VCaP (cell line): ENCODE measurements at regions not wholly inside any gene's neighbourhood (a gene's known extent, or its start where the extent isn't known, plus 50 kb on each side); places are given as distances from the start of the nearest gene placed in this dataset.

Experiments used
- H3K27ac ChIP-seq: fragments of 450-650 bp; 2 replicates; pipeline ENCODE4 v1.5.1; 2017
- TF ChIP-seq, protein P1 (sequence below): fragments of 450-650 bp; conservative IDR thresholded peaks from 2 replicates; pipeline ENCODE4 v1.5.1; 2017; ENCODE audit warnings: mild to moderate bottlenecking, moderate library complexity

DNA sequence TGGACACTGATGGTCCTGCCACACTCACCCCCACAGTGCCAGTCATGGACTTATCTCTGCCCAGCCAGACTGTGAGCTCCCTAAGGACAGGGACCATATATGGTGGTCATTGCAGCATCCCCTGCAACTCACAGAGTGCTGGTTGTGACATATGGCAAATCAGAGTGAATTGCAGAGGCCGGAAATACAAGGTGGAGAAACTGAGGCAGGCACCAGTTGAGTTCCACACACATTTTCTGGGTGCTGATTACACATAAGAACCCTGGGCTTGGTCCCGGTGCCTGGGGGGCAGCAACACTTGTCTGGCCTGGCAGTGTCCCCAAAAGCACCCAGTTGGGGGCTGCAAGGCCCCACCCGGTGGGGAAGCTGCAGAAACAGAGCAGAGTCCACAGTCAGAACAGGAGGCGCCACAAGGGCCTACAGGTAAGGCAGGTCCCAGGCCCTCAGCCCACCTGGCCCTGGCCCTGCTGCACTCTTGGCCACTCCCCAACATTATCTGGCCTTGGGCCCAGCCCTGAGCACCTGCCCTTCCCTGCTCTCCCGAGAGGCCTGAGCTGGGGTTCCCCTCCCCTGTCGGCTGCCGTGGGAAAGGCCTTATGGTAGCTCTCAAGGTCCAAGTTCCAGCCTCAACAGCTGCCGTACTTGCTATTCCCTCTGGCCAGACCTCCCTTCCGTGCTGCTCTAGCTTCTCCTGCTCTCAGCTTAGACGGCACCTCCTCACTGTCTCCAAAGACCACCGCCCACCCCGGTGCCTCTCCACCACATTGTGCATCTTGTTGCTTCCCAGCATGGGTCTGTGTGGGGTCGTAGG, 140.8 kb upstream of the PTPN1 start:
- H3K27ac ChIP-seq: no peak overlapping the region
- TF ChIP-seq, protein P1, sequence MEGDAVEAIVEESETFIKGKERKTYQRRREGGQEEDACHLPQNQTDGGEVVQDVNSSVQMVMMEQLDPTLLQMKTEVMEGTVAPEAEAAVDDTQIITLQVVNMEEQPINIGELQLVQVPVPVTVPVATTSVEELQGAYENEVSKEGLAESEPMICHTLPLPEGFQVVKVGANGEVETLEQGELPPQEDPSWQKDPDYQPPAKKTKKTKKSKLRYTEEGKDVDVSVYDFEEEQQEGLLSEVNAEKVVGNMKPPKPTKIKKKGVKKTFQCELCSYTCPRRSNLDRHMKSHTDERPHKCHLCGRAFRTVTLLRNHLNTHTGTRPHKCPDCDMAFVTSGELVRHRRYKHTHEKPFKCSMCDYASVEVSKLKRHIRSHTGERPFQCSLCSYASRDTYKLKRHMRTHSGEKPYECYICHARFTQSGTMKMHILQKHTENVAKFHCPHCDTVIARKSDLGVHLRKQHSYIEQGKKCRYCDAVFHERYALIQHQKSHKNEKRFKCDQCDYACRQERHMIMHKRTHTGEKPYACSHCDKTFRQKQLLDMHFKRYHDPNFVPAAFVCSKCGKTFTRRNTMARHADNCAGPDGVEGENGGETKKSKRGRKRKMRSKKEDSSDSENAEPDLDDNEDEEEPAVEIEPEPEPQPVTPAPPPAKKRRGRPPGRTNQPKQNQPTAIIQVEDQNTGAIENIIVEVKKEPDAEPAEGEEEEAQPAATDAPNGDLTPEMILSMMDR: no peak

- TF ChIP-seq, protein P1: no peak
- H3K27ac ChIP-seq: no peak overlapping the region
These were observed 140.1 kb upstream of the PTPN1 start for GRCh38 chr20:50370036-50370566.

GRCh38 chr20:50371878-50372769, 138.1 kb upstream of the PTPN1 start:
- H3K27ac ChIP-seq: no peak overlapping the region
- TF ChIP-seq, protein P1: no peak

DNA sequence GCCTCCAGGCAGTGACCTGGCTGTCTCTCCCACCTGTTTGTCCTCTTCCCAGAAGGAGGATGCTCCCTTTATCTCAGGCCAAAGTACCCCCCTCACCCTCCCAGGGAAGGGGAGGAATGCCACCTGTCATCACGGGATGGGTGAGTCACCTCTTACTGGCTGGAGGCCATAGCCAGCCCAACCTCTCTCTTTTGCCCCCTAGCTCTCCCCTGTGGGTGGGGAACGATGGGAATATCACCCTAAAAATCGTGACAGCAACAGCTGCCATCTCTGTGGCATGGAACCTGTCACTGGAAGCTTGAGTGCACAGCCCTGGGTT, 137.5 kb upstream of the PTPN1 start:
- no peak overlapping the region for H3K27ac ChIP-seq
- TF ChIP-seq, protein P1: no peak

DNA sequence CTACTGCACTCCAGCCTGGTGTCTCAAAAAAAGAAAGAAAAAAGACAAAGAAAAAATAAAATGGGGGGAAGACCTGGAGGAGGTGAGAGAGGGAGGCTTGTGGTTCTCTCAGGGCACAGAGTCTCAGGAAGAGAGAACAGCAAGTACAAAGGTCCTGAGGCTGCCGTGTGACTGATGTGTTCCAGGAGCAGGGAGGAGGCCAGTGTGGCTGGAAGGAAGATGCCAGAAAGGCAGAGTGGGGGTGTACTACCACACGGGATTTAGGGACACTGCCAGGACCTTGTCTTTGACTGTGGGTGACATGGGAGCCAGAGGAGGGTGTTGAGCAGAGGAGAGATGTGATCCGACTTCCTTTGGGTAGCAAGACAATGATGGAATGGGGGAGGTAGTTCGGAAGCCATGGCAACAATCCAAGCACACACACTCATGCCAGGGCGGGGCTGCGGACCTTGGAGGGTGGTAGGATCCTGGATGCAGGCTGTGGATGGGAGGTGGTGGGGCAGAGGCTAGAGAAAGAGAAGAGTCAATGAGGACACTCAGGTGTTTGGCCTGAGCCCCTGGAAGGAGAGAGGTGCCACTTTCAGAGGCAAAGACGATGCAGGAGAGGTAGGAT, 136.4 kb upstream of the PTPN1 start:
- no peak overlapping the region for H3K27ac ChIP-seq
- TF ChIP-seq, protein P1: no peak

DNA sequence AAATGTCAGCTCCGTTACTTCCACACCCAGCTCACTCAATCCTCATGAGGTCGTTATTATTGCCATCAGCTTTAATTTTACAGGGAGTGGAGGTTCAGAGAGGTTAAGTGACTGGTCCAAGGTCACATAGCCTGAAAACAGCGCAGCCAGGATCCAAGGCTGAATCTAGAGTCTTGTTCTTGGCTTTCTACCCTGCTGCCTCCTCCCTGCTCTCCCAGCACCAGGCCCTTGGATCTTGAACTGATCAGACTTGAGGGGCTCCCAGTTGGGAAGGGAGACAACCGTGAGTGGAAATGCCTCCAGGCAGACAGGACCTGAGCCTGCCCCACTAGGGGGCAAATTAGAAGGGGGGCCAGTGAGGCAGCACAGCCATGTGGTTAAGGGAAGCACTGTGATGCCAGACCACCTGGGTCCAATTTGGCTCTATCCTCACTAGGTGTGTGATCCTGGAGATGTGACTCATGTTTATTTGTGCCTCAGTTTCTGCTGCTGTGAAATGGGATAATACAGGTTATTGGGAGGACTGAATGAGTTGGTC, 135.6 kb upstream of the PTPN1 start:
- TF ChIP-seq, protein P1: no peak
- H3K27ac ChIP-seq: no peak overlapping the region
